H1 (cell line): ENCODE measurements at regions not wholly inside any gene's neighbourhood (a gene's known extent, or its start where the extent isn't known, plus 50 kb on each side); places are given as distances from the start of the nearest gene placed in this dataset.

Source experiments
- CTCF ChIA-PET: fragments of 300-600 bp; sonication (Branson Sonifier 250); formaldehyde crosslinking; loops from one replicate; lab custom pipeline; 2021; ENCODE audit not compliant: partially characterized antibody; lab: Charles Lee
- POLR2A ChIA-PET: fragments of 300-600 bp; sonication (Branson Sonifier 250); formaldehyde crosslinking; loops from one replicate; lab custom pipeline; 2021; ENCODE audit warnings: inconsistent platforms; ENCODE audit not compliant: partially characterized antibody; lab: Charles Lee
- DNase-seq, 2 experiments: peaks; one replicate each; pipeline versions ENCODE4 v3.0.0 to v3.0.0-alpha.2; 2010 to 2022; ENCODE audit warnings: low spot score in 2 of 2, low read depth in 1 of 2, mixed read lengths in 1 of 2
- FAIRE-seq: peaks from 2 replicates; lab custom pipeline; 2011; peaks lifted over from hg19 to GRCh38; lab: Jason Lieb, UNC
- H2AFZ ChIP-seq: 2 replicates; pipeline ENCODE4 v1.8.1; 2012; ENCODE audit warnings: low read length, inconsistent platforms
- H2AK5ac ChIP-seq: 2 replicates; pipeline ENCODE4 v1.6.1; 2013; ENCODE audit warnings: low read depth, low read length
- H2BK120ac ChIP-seq: replicated peaks from 2 replicates; pipeline ENCODE3; 2013; ENCODE audit warnings: low read depth, low read length, inconsistent platforms
- H2BK12ac ChIP-seq: 2 replicates; pipeline ENCODE4 v1.6.1; 2013; ENCODE audit warnings: low read depth, low read length
- H2BK15ac ChIP-seq: 2 replicates; pipeline ENCODE4 v1.6.1; 2013; ENCODE audit warnings: low read length
- H2BK20ac ChIP-seq: 2 replicates; pipeline ENCODE4 v1.6.1; 2013; ENCODE audit warnings: low read length
- H2BK5ac ChIP-seq: 2 replicates; pipeline ENCODE4 v1.6.1; 2013; ENCODE audit warnings: low read depth, low read length
- H3K14ac ChIP-seq: 2 replicates; pipeline ENCODE4 v1.6.1; 2013; ENCODE audit warnings: inconsistent platforms; ENCODE audit not compliant: insufficient read length
- H3K18ac ChIP-seq: 2 replicates; pipeline ENCODE4 v1.6.1; 2013; ENCODE audit warnings: low read length; ENCODE audit errors: extremely low read depth
- H3K23ac ChIP-seq: 2 replicates; pipeline ENCODE4 v1.6.1; 2013; ENCODE audit warnings: inconsistent platforms; ENCODE audit not compliant: insufficient read length
- H3K23me2 ChIP-seq: 2 replicates; pipeline ENCODE4 v1.6.1; 2013; ENCODE audit warnings: low read depth, low read length
- H3K27ac ChIP-seq: 2 replicates; pipeline ENCODE4 v1.6.1; 2011; ENCODE audit warnings: low read depth, low read length, inconsistent platforms
- H3K27me3 ChIP-seq, 4 experiments: replicated peaks in 1 of 4; 1 replicate in 1 of 4; 2 replicates in 3 of 4; pipeline versions ENCODE4 v1.6.1 to v1.8.1; 2011 to 2013; ENCODE audit warnings: low read length in 3 of 4, mild to moderate bottlenecking in 3 of 4, inconsistent platforms in 2 of 4, mixed read lengths in 2 of 4, moderate library complexity in 1 of 4; ENCODE audit not compliant: control insufficient read depth in 3 of 4, insufficient read depth in 3 of 4; ENCODE audit errors: extremely low read depth in 1 of 4
- H3K36me3 ChIP-seq, 4 experiments: 2 replicates each; pipeline versions ENCODE4 v1.6.1 to v1.8.1; 2011 to 2013; ENCODE audit warnings: mild to moderate bottlenecking in 4 of 4, low read length in 3 of 4, moderate library complexity in 2 of 4, control low read depth in 1 of 4, inconsistent platforms in 1 of 4; ENCODE audit not compliant: insufficient read depth in 4 of 4, control insufficient read depth in 2 of 4
- H3K4ac ChIP-seq: replicated peaks from 2 replicates; pipeline ENCODE3; 2013; ENCODE audit warnings: low read length, low read depth, mixed read lengths, inconsistent platforms; ENCODE audit not compliant: insufficient read length
- H3K4me1 ChIP-seq, 4 experiments: replicated peaks in 1 of 4; 1 replicate in 1 of 4; 2 replicates in 3 of 4; pipeline versions ENCODE4 v1.6.1 to v1.8.1; 2011 to 2013; ENCODE audit warnings: low read length in 3 of 4, inconsistent platforms in 2 of 4, mixed read lengths in 1 of 4; ENCODE audit not compliant: insufficient read depth in 4 of 4, control insufficient read depth in 3 of 4
- H3K4me2 ChIP-seq, 2 experiments: 2 replicates each; pipeline versions ENCODE4 v1.6.1 to v1.8.1; 2011 to 2013; ENCODE audit warnings: low read depth in 2 of 2, low read length in 2 of 2, control low read depth in 1 of 2, inconsistent platforms in 1 of 2, mild to moderate bottlenecking in 1 of 2; ENCODE audit not compliant: insufficient read depth in 1 of 2
- H3K4me3 ChIP-seq, 4 experiments: fragments of 200-600, 300-600 bp in 1 of 4; sonication (generic), shearing (Covaris generic), sonication (Bioruptor Twin) in 1 of 4; 2 replicates each; pipeline versions ENCODE4 v1.5.1 to v1.8.1; 2011 to 2016; ENCODE audit warnings: low read length in 4 of 4, low read depth in 3 of 4, control low read depth in 2 of 4, inconsistent platforms in 2 of 4, mild to moderate bottlenecking in 2 of 4, mixed read lengths in 1 of 4, moderate library complexity in 1 of 4; ENCODE audit not compliant: insufficient read depth in 2 of 4; ENCODE audit errors: extremely low read depth in 1 of 4
- H3K56ac ChIP-seq: replicated peaks from 2 replicates; pipeline ENCODE3; 2013; ENCODE audit warnings: low read depth, mild to moderate bottlenecking, mixed read lengths, low read length, inconsistent platforms; ENCODE audit not compliant: insufficient read length
- H3K79me1 ChIP-seq: 2 replicates; pipeline ENCODE4 v1.6.1; 2013; ENCODE audit warnings: low read depth, low read length, control low read depth
- H3K79me2 ChIP-seq, 2 experiments: 2 replicates each; pipeline versions ENCODE4 v1.6.1 to v1.8.1; 2012 to 2013; ENCODE audit warnings: low read length in 2 of 2, mild to moderate bottlenecking in 2 of 2, inconsistent platforms in 1 of 2; ENCODE audit not compliant: insufficient read depth in 2 of 2, control insufficient read depth in 1 of 2
- H3K9ac ChIP-seq, 4 experiments: replicated peaks in 1 of 4; 1 replicate in 1 of 4; 2 replicates in 3 of 4; pipeline versions ENCODE4 v1.6.1 to v1.8.1; 2011 to 2013; ENCODE audit warnings: low read depth in 3 of 4, low read length in 3 of 4, control low read depth in 2 of 4, mild to moderate bottlenecking in 2 of 4, moderate library complexity in 2 of 4, inconsistent platforms in 1 of 4; ENCODE audit errors: extremely low read depth in 1 of 4
- H3K9me3 ChIP-seq, 2 experiments: 2 replicates each; pipeline versions ENCODE4 v1.6.1 to v1.8.1; 2012 to 2013; ENCODE audit warnings: mild to moderate bottlenecking in 2 of 2, moderate library complexity in 2 of 2, control low read depth in 1 of 2, inconsistent platforms in 1 of 2, low read depth in 1 of 2, low read length in 1 of 2, mixed read lengths in 1 of 2; ENCODE audit not compliant: insufficient read depth in 2 of 2
- H4K20me1 ChIP-seq, 2 experiments: replicated peaks in 1 of 2; 2 replicates each; pipeline versions ENCODE3 to v1.8.1; 2011 to 2013; ENCODE audit warnings: inconsistent platforms in 2 of 2, low read length in 2 of 2, mild to moderate bottlenecking in 1 of 2; ENCODE audit not compliant: insufficient read depth in 2 of 2, control insufficient read depth in 1 of 2
- H4K5ac ChIP-seq: 2 replicates; pipeline ENCODE4 v1.6.1; 2013; ENCODE audit warnings: low read length, low read depth, mixed read lengths, inconsistent platforms; ENCODE audit not compliant: insufficient read length
- H4K8ac ChIP-seq: 2 replicates; pipeline ENCODE4 v1.8.0; 2013; ENCODE audit warnings: mild to moderate bottlenecking, moderate library complexity, low read length, inconsistent platforms; ENCODE audit not compliant: insufficient read depth; ENCODE audit errors: extremely low read depth
- H4K91ac ChIP-seq: replicated peaks from 2 replicates; pipeline ENCODE3; 2013; ENCODE audit warnings: low read length, mixed read lengths, inconsistent platforms; ENCODE audit not compliant: insufficient read length
- CHD2 ChIP-seq: IDR thresholded peaks from 2 replicates; pipeline ENCODE4 v1.6.1; 2012; ENCODE audit warnings: low read length, improper control_type of control experiment
- EZH2 ChIP-seq: fragments of 200-600 bp; sonication (generic); IDR thresholded peaks from 2 replicates; pipeline ENCODE4 v1.7.1; 2012; ENCODE audit warnings: low read depth, mild to moderate bottlenecking, moderate library complexity, low read length, inconsistent platforms; ENCODE audit not compliant: severe bottlenecking
- KDM4A ChIP-seq: IDR thresholded peaks from one replicate; pipeline ENCODE4 v1.7.1; 2012; ENCODE audit warnings: low read depth, mild to moderate bottlenecking, moderate library complexity, low read length, inconsistent platforms; ENCODE audit not compliant: severe bottlenecking
- MAFK ChIP-seq: IDR thresholded peaks from 2 replicates; pipeline ENCODE4 v1.6.1; 2012; ENCODE audit warnings: low read depth, mild to moderate bottlenecking, improper control_type of control experiment, low read length
- NANOG ChIP-seq: IDR thresholded peaks from 2 replicates; pipeline ENCODE4 v1.6.1; 2011; ENCODE audit warnings: low read length, low read depth, mild to moderate bottlenecking, inconsistent platforms; ENCODE audit not compliant: insufficient read depth, poor library complexity, severe bottlenecking
- NRF1 ChIP-seq: IDR thresholded peaks from 2 replicates; pipeline ENCODE4 v1.6.1; 2011; ENCODE audit warnings: mild to moderate bottlenecking, low read depth, low read length, improper control_type of control experiment
- PHF8 ChIP-seq: fragments of 200-600 bp; sonication (generic); conservative IDR thresholded peaks from 2 replicates; pipeline ENCODE4 v1.7.1; 2012; ENCODE audit warnings: low read depth, mild to moderate bottlenecking, inconsistent platforms, low read length, moderate library complexity
- POLR2A ChIP-seq, 2 experiments: IDR thresholded peaks; 1 replicate in 1 of 2; 2 replicates in 1 of 2; pipeline ENCODE4 v1.6.1; 2011; ENCODE audit warnings: low read depth in 2 of 2, low read length in 2 of 2, mild to moderate bottlenecking in 2 of 2; ENCODE audit errors: control extremely low read depth in 1 of 2
- POU5F1 ChIP-seq: IDR thresholded peaks from 2 replicates; pipeline ENCODE4 v1.6.1; 2011; ENCODE audit warnings: low read depth, mild to moderate bottlenecking, low read length, moderate library complexity
- RNF2 ChIP-seq: fragments of 200-900, 300-1000 bp; sonication (generic); IDR thresholded peaks from 2 replicates; pipeline ENCODE4 v1.7.1; 2016; ENCODE audit warnings: borderline replicate concordance, low read depth, mild to moderate bottlenecking, antibody characterized with exemption, low read length; ENCODE audit not compliant: poor library complexity, severe bottlenecking; ENCODE audit errors: missing control alignments
- SIRT6 ChIP-seq: IDR thresholded peaks from one replicate; pipeline ENCODE4 v1.7.1; 2012; ENCODE audit warnings: low read length, inconsistent platforms
- SIX5 ChIP-seq: IDR thresholded peaks from 2 replicates; pipeline ENCODE4 v1.6.1; 2011; ENCODE audit warnings: mild to moderate bottlenecking, low read depth, low read length
- SP4 ChIP-seq: IDR thresholded peaks from 2 replicates; pipeline ENCODE4 v1.6.1; 2012; ENCODE audit warnings: low read length, inconsistent platforms
- TAF7 ChIP-seq: optimal IDR thresholded peaks from 2 replicates; pipeline ENCODE3; 2011; ENCODE audit warnings: low read depth, mild to moderate bottlenecking, inconsistent platforms, low read length, moderate library complexity, borderline replicate concordance
- YY1 ChIP-seq: IDR thresholded peaks from 2 replicates; pipeline ENCODE4 v1.6.1; 2011; ENCODE audit warnings: low read depth, mild to moderate bottlenecking, low read length
- ZNF274 ChIP-seq: IDR thresholded peaks from 2 replicates; pipeline ENCODE4 v1.7.0; 2012; ENCODE audit warnings: low read length, borderline replicate concordance; ENCODE audit errors: extremely low read depth
- WGBS, 2 experiments: shearing (Covaris generic) in 1 of 2; methylation state at CpG; one replicate each; pipeline versions ENCODE4 v1.1.6 to v1.1.7; 2013 to 2015; ENCODE audit warnings: low lambda C conversion rate in 2 of 2, mixed read lengths in 2 of 2, inconsistent platforms in 1 of 2, low coverage in 1 of 2, missing lambda C conversion rate in 1 of 2; ENCODE audit not compliant: insufficient replicate concordance in 2 of 2, insufficient coverage in 1 of 2, insufficient read length in 1 of 2; ENCODE audit errors: extremely low coverage in 1 of 2, missing lambda C conversion rate in 1 of 2; 5-methylcytosine and 5-hydroxymethylcytosine counted together

DNA sequence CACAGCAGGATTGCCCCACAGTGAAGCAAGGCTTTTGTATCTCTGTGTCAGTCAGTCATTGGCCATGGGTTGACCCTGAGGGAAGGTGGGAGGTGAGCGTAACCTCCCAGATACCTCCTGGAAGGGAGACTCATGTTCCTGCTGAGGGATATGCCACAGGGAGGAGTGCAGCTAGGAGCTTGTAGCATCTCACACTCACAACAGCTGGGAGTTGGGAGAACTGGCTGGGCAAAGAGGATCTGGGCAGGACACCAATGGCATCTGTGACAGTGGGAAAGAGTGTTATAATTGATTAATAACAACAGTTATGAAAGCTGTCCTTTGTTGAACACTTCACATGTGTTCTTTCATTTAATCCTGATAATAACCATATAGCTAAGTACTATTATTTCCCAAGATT is 171.0 kb downstream of the TLE3 start:
- Histone ChIP-seq H3K14ac (no peak overlapping the region), H3K27ac (no peak overlapping the region), H3K79me2 (no peaks in the 10 kb centered on the region), H3K56ac (no peak overlapping the region), H3K9me3 (peaks cover 18 to 19% of the 10 kb centered on the region in 2 experiments), H3K4me2 (no peak overlapping the region), H3K18ac (no peak overlapping the region), H2AK5ac (no peak overlapping the region), H4K5ac (no peak overlapping the region), H4K20me1 (no peaks in the 10 kb centered on the region), H3K36me3 (no peaks in the 10 kb centered on the region), H3K23ac (no peak overlapping the region), H2BK12ac (no peak overlapping the region), H4K8ac (no peak overlapping the region), H2AFZ (no peak overlapping the region), H2BK120ac (no peak overlapping the region), H3K79me1 (no peaks in the 10 kb centered on the region), H3K4ac (no peak overlapping the region), H3K4me1 (peaks cover 0 to 7% (median 1%) of the 10 kb centered on the region in 4 experiments; a peak in 2 of 7 replicates), H4K91ac (no peak overlapping the region), H2BK5ac (no peak overlapping the region), H3K23me2 (no peaks in the 10 kb centered on the region), H3K9ac (no peak overlapping the region), H2BK20ac (no peak overlapping the region), H2BK15ac (no peak overlapping the region), H3K4me3 (no peak overlapping the region), H3K27me3 (no peaks in the 10 kb centered on the region)
- DNase-seq (no peak), FAIRE-seq (no peak)
- POLR2A ChIA-PET = no interaction called here
- WGBS, 2 experiments = 90% methylated on average over 1 of the region's 1 CpG; no CpG with 5 or more reads in 1 of the 2 experiments
- CTCF ChIA-PET = interaction anchor here (1.0 kb wide), 1 partner anchor 9 kb away, joined by 3 read pairs; no protein-coding TSS in a partner anchor
- TF ChIP-seq POU5F1 (no peak), SIX5 (no peak), MAFK (no peak), TAF7 (no peak), YY1 (no peak), KDM4A (no peak), EZH2 (no peak), POLR2A (IDR thresholded peaks at IDR 0.05; ENCODE audit: control extremely low read depth in 1 of 2, low read depth in 2 of 2, low read length in 2 of 2) (no peak), NRF1 (no peak), ZNF274 (no peak), SIRT6 (no peak), NANOG (no peak), RNF2 (no peak), SP4 (no peak), PHF8 (no peak), CHD2 (no peak)
